GM12865 (cell line): ENCODE measurements at regions not wholly inside any gene's neighbourhood (a gene's known extent, or its start where the extent isn't known, plus 50 kb on each side); places are given as distances from the start of the nearest gene placed in this dataset.

ENCODE experiments used
- DNase-seq: peaks from one replicate; pipeline ENCODE4 v3.0.0; 2010; ENCODE audit warnings: low read depth
- H3K4me3 ChIP-seq: 2 replicates; pipeline ENCODE4 v1.5.1; 2011; ENCODE audit warnings: mild to moderate bottlenecking, low read depth, low read length, control low read depth
- CTCF ChIP-seq: IDR thresholded peaks from 2 replicates; pipeline ENCODE4 v1.5.1; 2011; ENCODE audit warnings: low read length, control low read depth, low read depth, inconsistent platforms; ENCODE audit not compliant: insufficient read depth; ENCODE audit errors: missing control alignments

DNA sequence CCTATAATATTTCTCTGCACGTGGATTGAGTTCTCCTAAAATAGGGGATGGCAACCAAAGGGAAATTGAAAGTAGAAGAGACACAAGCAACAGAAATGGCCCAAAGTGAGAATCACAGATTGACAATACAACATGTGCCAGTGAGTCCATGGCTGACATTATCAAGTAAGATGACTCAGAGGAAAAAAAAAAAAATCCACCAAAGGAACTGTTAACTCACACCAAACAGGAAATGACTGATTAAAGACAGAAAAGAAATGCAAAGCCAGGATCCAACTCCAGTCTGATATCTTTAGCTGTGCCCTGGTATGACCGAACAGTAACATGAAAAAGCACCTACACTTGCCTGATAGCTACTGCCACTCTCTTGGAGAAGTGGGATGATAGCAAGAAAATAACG lies 485.0 kb downstream of the PRKD1 start:
- TF ChIP-seq CTCF, result no peak
- peak; percentile 45 for DNase-seq
- H3K4me3 ChIP-seq, result no peak overlapping the region

DNA sequence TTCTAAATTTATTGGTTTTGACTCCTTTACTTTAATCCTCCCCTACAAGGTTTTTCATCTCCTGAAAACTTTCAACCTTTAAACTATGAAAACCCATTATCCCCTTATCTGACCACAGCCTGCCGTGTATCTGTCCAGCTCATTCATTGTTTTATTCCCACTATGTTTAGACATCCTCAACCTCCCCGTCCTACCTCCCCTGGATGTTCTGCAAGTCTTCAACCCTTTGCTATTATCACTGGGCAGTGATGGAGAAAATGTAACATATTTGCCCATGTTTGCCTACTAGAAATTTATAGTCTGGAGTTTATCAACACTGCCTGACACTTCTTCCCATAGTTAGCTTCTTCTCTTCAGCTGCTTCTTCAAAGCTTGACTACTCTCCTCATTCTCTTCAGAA lies 483.4 kb downstream of the PRKD1 start:
- no peak for TF ChIP-seq CTCF
- H3K4me3 ChIP-seq, result no peak overlapping the region
- DNase-seq, result no peak

GRCh38 chr14:29444805-29445204 lies 482.8 kb downstream of the PRKD1 start:
- H3K4me3 ChIP-seq, result no peak overlapping the region
- no peak for TF ChIP-seq CTCF
- DNase-seq, result no peak

DNA sequence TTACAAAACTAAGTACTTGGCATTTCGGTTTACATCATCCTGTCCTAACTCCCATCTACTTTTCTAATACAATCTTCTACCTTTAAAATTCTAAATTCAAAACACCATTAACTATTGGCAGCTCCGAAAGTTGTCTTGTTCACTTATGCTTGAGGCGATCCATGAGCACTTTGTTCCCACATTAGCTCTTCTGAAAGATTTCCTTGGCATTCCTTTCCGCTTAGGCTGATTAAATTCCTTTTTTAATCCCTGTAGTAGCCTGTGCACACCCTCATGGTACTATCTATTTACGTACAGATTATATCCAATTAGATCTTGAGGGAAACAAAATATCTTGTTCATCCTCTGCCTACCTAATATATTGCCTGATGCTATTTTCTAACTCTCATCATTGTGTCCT lies 480.7 kb downstream of the PRKD1 start:
- no peak overlapping the region for H3K4me3 ChIP-seq
- TF ChIP-seq CTCF, result no peak
- no peak for DNase-seq

- TF ChIP-seq CTCF, result no peak
- no peak for DNase-seq
- H3K4me3 ChIP-seq, result no peak overlapping the region
Measured at GRCh38 chr14:29451941-29452340, 475.7 kb downstream of the PRKD1 start.

DNA sequence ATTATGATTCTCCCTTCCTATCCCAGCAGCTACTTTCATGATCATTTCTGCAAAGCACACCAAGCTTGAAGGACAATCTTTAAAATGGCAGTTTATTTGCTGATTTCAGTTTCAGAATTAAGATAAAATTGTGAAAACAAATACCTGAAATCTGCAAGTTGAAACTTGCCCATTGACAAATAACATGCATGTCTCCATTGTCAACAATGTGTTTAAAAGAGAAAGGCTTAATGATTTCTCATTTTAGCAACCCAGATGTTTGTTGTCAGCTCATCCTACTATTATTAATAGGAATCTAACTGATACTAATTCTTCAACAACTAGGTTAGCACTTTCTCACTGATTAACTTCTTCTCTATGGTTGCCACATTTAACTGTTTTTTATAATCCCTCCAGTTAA lies 474.6 kb downstream of the PRKD1 start:
- peak; percentile 23 for DNase-seq
- TF ChIP-seq CTCF, result no peak
- H3K4me3 ChIP-seq, result no peak overlapping the region

GRCh38 chr14:29454026-29454693 lies 473.5 kb downstream of the PRKD1 start:
- TF ChIP-seq CTCF, result no peak
- DNase-seq, result no peak
- H3K4me3 ChIP-seq, result no peak overlapping the region
